ENCODE measurements at regions not wholly inside any gene's neighbourhood (a gene's known extent, or its start where the extent isn't known, plus 50 kb on each side); places are given as distances from the start of the nearest gene placed in this dataset.

DNA sequence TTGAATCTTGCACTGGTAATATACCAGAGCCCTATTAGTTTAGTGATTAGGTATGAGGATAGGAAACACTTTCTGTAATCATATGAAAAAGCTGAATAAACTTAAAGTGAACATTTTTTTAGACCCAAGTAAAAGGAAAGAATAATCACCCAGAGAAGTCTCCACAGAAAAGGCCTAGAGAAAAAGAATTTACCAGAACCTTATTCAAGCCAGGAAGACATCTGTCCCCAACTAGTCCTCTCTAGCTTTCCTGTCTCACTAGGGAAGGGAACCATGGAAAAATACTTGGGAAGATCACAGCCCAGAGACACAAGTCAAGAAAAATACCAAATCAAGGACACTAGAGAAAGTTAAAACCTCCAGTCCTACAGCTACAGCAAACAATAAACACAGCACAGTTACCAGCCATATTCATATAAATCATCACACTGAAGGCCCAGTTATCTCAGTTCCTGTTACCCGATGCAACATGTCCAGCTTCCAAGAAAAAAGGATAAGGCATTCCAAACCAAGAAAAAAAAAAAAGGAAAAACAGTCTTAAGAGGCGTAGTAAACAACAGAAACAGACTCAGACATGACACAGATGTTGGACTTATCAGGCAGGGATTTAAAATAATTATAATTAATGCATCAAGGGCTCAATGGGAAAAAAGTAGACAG is 461.5 kb downstream of the IRS1 start:
- TF ChIP-seq, protein P1, sequence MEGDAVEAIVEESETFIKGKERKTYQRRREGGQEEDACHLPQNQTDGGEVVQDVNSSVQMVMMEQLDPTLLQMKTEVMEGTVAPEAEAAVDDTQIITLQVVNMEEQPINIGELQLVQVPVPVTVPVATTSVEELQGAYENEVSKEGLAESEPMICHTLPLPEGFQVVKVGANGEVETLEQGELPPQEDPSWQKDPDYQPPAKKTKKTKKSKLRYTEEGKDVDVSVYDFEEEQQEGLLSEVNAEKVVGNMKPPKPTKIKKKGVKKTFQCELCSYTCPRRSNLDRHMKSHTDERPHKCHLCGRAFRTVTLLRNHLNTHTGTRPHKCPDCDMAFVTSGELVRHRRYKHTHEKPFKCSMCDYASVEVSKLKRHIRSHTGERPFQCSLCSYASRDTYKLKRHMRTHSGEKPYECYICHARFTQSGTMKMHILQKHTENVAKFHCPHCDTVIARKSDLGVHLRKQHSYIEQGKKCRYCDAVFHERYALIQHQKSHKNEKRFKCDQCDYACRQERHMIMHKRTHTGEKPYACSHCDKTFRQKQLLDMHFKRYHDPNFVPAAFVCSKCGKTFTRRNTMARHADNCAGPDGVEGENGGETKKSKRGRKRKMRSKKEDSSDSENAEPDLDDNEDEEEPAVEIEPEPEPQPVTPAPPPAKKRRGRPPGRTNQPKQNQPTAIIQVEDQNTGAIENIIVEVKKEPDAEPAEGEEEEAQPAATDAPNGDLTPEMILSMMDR (IDR thresholded peaks at IDR 0.05; ENCODE audit: poor library complexity): no peak
- no peak for TF ChIP-seq EZH2phosphoT487 (IDR thresholded peaks at IDR 0.05; ENCODE audit: low read depth, severe bottlenecking, unreplicated experiment)

All from hepatocyte (in vitro differentiated cells).